Caco-2 (cell line): ENCODE measurements at regions not wholly inside any gene's neighbourhood (a gene's known extent, or its start where the extent isn't known, plus 50 kb on each side); places are given as distances from the start of the nearest gene placed in this dataset.

Experiments
- BruUV-seq: library from RNA; stranded (reverse); fragments of 400-500 nt; replicated peaks from 2 replicates; lab custom pipeline; 2021; lab: Mats Ljungman, UMichigan
- CTCF ChIA-PET: fragments of 300-600 bp; sonication (Branson Sonifier 250); formaldehyde crosslinking; loops from one replicate; lab custom pipeline; 2022; ENCODE audit warnings: antibody characterized with exemption; lab: Charles Lee
- POLR2A ChIA-PET: fragments of 300-600 bp; sonication (Branson Sonifier 250); formaldehyde crosslinking; loops from one replicate; lab custom pipeline; 2022; ENCODE audit warnings: antibody characterized with exemption; lab: Charles Lee
- DNase-seq, 2 experiments: peaks; one replicate each; pipeline versions ENCODE4 v3.0.0 to v3.0.0-alpha.2; 2020 to 2022
- H3K27me3 ChIP-seq: replicated peaks from 2 replicates; pipeline ENCODE4 v1.6.0; 2011; ENCODE audit warnings: low read length; ENCODE audit not compliant: control insufficient read depth, insufficient read depth
- H3K36me3 ChIP-seq: 2 replicates; pipeline ENCODE4 v1.5.1; 2011; ENCODE audit warnings: low read length; ENCODE audit not compliant: control insufficient read depth, insufficient read depth
- H3K4me1 ChIP-seq: fragments of 250-450 bp; sonication (Bioruptor Pico); 2 replicates; pipeline ENCODE4 v1.5.1; 2020; ENCODE audit warnings: mild to moderate bottlenecking
- H3K4me3 ChIP-seq: 2 replicates; pipeline ENCODE4 v1.5.1; 2011; ENCODE audit warnings: low read depth, mild to moderate bottlenecking, control low read depth, low read length
- H3K9me3 ChIP-seq: fragments of 250-450 bp; sonication (Bioruptor Pico); 2 replicates; pipeline ENCODE4 v1.5.1; 2020; ENCODE audit warnings: mild to moderate bottlenecking, moderate library complexity
- H3K27ac Mint-ChIP-seq: one replicate; pipeline ENCODE4 v1.8.0; 2022; ENCODE audit warnings: mixed read lengths; ENCODE audit not compliant: unreplicated experiment
- H3K27me3 Mint-ChIP-seq: one replicate; pipeline ENCODE4 v1.8.0; 2022; ENCODE audit warnings: mixed read lengths; ENCODE audit not compliant: insufficient read depth, unreplicated experiment
- H3K36me3 Mint-ChIP-seq: one replicate; pipeline ENCODE4 v1.8.0; 2022; ENCODE audit warnings: mild to moderate bottlenecking, mixed read lengths; ENCODE audit not compliant: insufficient read depth, unreplicated experiment
- H3K4me1 Mint-ChIP-seq: one replicate; pipeline ENCODE4 v1.8.0; 2022; ENCODE audit warnings: low read depth, mixed read lengths; ENCODE audit not compliant: unreplicated experiment
- H3K4me3 Mint-ChIP-seq: one replicate; pipeline ENCODE4 v1.8.0; 2022; ENCODE audit warnings: mild to moderate bottlenecking, moderate library complexity, mixed read lengths; ENCODE audit not compliant: unreplicated experiment
- H3K9me3 Mint-ChIP-seq: one replicate; pipeline ENCODE4 v1.8.0; 2022; ENCODE audit warnings: mixed read lengths; ENCODE audit not compliant: unreplicated experiment
- CTCF ChIP-seq, 2 experiments: fragments of 200-600 bp in 1 of 2; IDR thresholded peaks; 1 replicate in 1 of 2; 2 replicates in 1 of 2; pipeline versions ENCODE4 v1.5.1 to v1.8.0; 2011 to 2022; ENCODE audit warnings: antibody characterized with exemption in 1 of 2, control low read depth in 1 of 2, inconsistent platforms in 1 of 2, low read depth in 1 of 2, low read length in 1 of 2, mild to moderate bottlenecking in 1 of 2, moderate library complexity in 1 of 2; ENCODE audit not compliant: insufficient read depth in 1 of 2, severe bottlenecking in 1 of 2, unreplicated experiment in 1 of 2
- intact Hi-C: fragments of 100-400 bp; cut with micrococcal nuclease; formaldehyde crosslinking; loops from one replicate; pipeline ENCODE4 v1.10.0; 2022; ENCODE audit not compliant: unreplicated experiment

- peaks cover 10% of the 10 kb centered on the region for H3K27me3 Mint-ChIP-seq
- H3K27ac Mint-ChIP-seq = no peak overlapping the region
- H3K36me3 Mint-ChIP-seq = no peaks in the 10 kb centered on the region
- ChIA-PET CTCF (no interaction called here), POLR2A (no interaction called here)
- intact Hi-C loops = no loop called here
- no peaks in the 10 kb centered on the region for H3K4me1 ChIP-seq
- DNase-seq = no peak
- TF ChIP-seq CTCF (IDR thresholded peaks at IDR 0.05; ENCODE audit: insufficient read depth in 1 of 2, low read depth in 1 of 2, low read length in 1 of 2, severe bottlenecking in 1 of 2, unreplicated experiment in 1 of 2) = no peak
- no peaks in the 10 kb centered on the region for H3K9me3 Mint-ChIP-seq
- H3K36me3 ChIP-seq = no peaks in the 10 kb centered on the region
- H3K4me3 ChIP-seq = no peak overlapping the region
- H3K4me3 Mint-ChIP-seq = no peak overlapping the region
- H3K9me3 ChIP-seq = no peaks in the 10 kb centered on the region
- H3K4me1 Mint-ChIP-seq = no peaks in the 10 kb centered on the region
- no peaks in the 10 kb centered on the region for H3K27me3 ChIP-seq
- BruUV-seq = no TSS peak
Observed at GRCh38 chr17:5667871-5668270, 83.6 kb upstream of the NLRP1 start.

GRCh38 chr17:5668557-5669138 lies 84.3 kb upstream of the NLRP1 start:
- intact Hi-C loops = no loop called here
- DNase-seq = no peak
- H3K27me3 ChIP-seq = no peaks in the 10 kb centered on the region
- H3K36me3 ChIP-seq = no peaks in the 10 kb centered on the region
- H3K4me3 Mint-ChIP-seq = no peak overlapping the region
- H3K4me3 ChIP-seq = no peak overlapping the region
- TF ChIP-seq CTCF (IDR thresholded peaks at IDR 0.05; ENCODE audit: insufficient read depth in 1 of 2, low read depth in 1 of 2, low read length in 1 of 2, severe bottlenecking in 1 of 2, unreplicated experiment in 1 of 2) = no peak
- peaks cover 8% of the 10 kb centered on the region for H3K27me3 Mint-ChIP-seq
- H3K9me3 ChIP-seq = no peaks in the 10 kb centered on the region
- ChIA-PET POLR2A (no interaction called here), CTCF (no interaction called here)
- H3K9me3 Mint-ChIP-seq = no peaks in the 10 kb centered on the region
- H3K36me3 Mint-ChIP-seq = no peaks in the 10 kb centered on the region
- H3K4me1 Mint-ChIP-seq = no peaks in the 10 kb centered on the region
- BruUV-seq = no TSS peak
- H3K27ac Mint-ChIP-seq = no peak overlapping the region
- no peaks in the 10 kb centered on the region for H3K4me1 ChIP-seq

DNA sequence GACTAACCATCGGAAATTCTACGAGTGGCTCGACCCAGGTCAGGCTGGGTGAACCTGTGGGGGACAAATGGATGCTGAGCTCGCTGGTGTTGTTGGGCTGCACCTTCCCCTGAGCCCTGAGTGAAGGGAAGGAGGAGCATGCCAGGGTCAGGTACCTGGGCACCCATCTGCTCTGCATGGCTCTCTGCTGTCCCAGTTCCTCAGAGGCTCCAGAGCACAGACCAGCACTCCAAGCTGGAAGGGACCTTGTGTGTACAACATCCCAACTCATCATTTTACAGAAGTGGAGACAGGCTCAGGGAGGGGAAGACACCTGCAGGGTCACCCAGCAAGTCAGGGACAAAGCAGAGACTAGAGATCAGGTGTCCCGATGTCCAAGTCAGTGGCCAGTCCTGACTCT lies 84.9 kb upstream of the NLRP1 start:
- intact Hi-C loops = no loop called here
- Mint-ChIP-seq H3K27me3 (peaks cover 8% of the 10 kb centered on the region), H3K27ac (no peak overlapping the region), H3K9me3 (no peaks in the 10 kb centered on the region), H3K36me3 (no peaks in the 10 kb centered on the region), H3K4me1 (no peaks in the 10 kb centered on the region), H3K4me3 (no peak overlapping the region)
- POLR2A ChIA-PET = no interaction called here
- H3K4me3 ChIP-seq = no peak overlapping the region
- no peak for DNase-seq
- no peaks in the 10 kb centered on the region for H3K27me3 ChIP-seq
- H3K4me1 ChIP-seq = no peaks in the 10 kb centered on the region
- H3K9me3 ChIP-seq = no peaks in the 10 kb centered on the region
- no peaks in the 10 kb centered on the region for H3K36me3 ChIP-seq
- TF ChIP-seq CTCF (IDR thresholded peaks at IDR 0.05; ENCODE audit: insufficient read depth in 1 of 2, low read depth in 1 of 2, low read length in 1 of 2, severe bottlenecking in 1 of 2, unreplicated experiment in 1 of 2) = no peak
- CTCF ChIA-PET = interaction anchor here (0.6 kb wide), 1 partner anchor 623 kb away, joined by 4 read pairs; no protein-coding TSS in a partner anchor
- BruUV-seq = no TSS peak
